LNCaP clone FGC (cell line): ENCODE measurements at regions not wholly inside any gene's neighbourhood (a gene's known extent, or its start where the extent isn't known, plus 50 kb on each side); places are given as distances from the start of the nearest gene placed in this dataset.

Experiments
- DNase-seq: peaks from one replicate; pipeline ENCODE4 v3.0.0-alpha.2; 2011; ENCODE audit warnings: low read depth
- H3K4me3 ChIP-seq: 2 replicates; pipeline ENCODE4 v1.5.1; 2011; ENCODE audit warnings: mild to moderate bottlenecking, low read depth, low read length, control low read depth
- CTCF ChIP-seq: IDR thresholded peaks from 2 replicates; pipeline ENCODE4 v1.5.1; 2012; ENCODE audit warnings: mild to moderate bottlenecking; ENCODE audit not compliant: control insufficient read depth, insufficient read depth; ENCODE audit errors: extremely low read depth

GRCh38 chr13:40433001-40433400 is 233.4 kb downstream of the FOXO1 start:
- no peak overlapping the region for H3K4me3 ChIP-seq
- DNase-seq, result no peak
- no peak for TF ChIP-seq CTCF

- DNase-seq, result no peak
These were observed 232.9 kb downstream of the FOXO1 start for GRCh38 chr13:40433577-40433976.

GRCh38 chr13:40434516-40435397 is 231.7 kb downstream of the FOXO1 start:
- no peak overlapping the region for H3K4me3 ChIP-seq
- no peak for TF ChIP-seq CTCF
- no peak for DNase-seq

More at GRCh38 chr13:40433577-40433976, 232.9 kb downstream of the FOXO1 start:
- no peak for TF ChIP-seq CTCF
- no peak overlapping the region for H3K4me3 ChIP-seq

GRCh38 chr13:40438022-40438680 is 228.3 kb downstream of the FOXO1 start:
- no peak overlapping the region for H3K4me3 ChIP-seq
- no peak for TF ChIP-seq CTCF
- no peak for DNase-seq

- no peak for DNase-seq
- TF ChIP-seq CTCF, result no peak
- no peak overlapping the region for H3K4me3 ChIP-seq
These were observed 227.2 kb downstream of the FOXO1 start for GRCh38 chr13:40438999-40439797.

DNA sequence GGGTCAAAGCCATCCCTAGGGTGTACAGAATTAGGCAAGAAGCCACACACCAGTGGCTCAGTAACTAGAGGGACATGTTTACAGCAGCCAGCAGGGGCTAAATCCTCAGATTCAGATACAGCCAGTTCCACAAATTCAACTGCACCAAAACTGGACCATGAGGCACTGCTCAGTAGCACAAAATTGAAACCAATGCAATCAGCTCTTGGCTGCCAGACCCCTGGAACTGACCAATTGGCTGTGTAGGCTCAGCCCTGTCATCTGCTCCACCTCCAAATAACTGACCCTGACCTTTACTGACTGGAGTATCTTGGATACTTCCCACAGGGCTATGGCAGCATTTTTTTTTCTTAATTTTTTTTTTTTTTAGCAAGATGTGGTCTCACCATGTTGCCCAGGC is 226.5 kb downstream of the FOXO1 start:
- no peak for DNase-seq
- no peak for TF ChIP-seq CTCF
- H3K4me3 ChIP-seq, result no peak overlapping the region
